H9 (cell line): ENCODE measurements at regions not wholly inside any gene's neighbourhood (a gene's known extent, or its start where the extent isn't known, plus 50 kb on each side); places are given as distances from the start of the nearest gene placed in this dataset.

Experiments used
- DNase-seq: peaks from one replicate; pipeline ENCODE4 v3.0.0-alpha.2; 2017
- H2AFZ ChIP-seq: one replicate; pipeline ENCODE4 v1.6.1; 2013; ENCODE audit warnings: mild to moderate bottlenecking, low read length, control low read depth, moderate library complexity
- H2AK5ac ChIP-seq: 2 replicates; pipeline ENCODE4 v1.6.1; 2013; ENCODE audit warnings: low read length, control low read depth, mixed read lengths; ENCODE audit not compliant: insufficient read length
- H2BK120ac ChIP-seq: one replicate; pipeline ENCODE4 v1.6.1; 2013; ENCODE audit warnings: low read depth, mild to moderate bottlenecking, low read length, control low read depth, inconsistent platforms; ENCODE audit not compliant: poor library complexity, severe bottlenecking
- H2BK12ac ChIP-seq: 2 replicates; pipeline ENCODE4 v1.6.1; 2013; ENCODE audit warnings: low read length, control low read depth, mixed read lengths, low read depth; ENCODE audit not compliant: insufficient read length
- H2BK15ac ChIP-seq: 2 replicates; pipeline ENCODE4 v1.6.1; 2013; ENCODE audit warnings: low read depth, low read length, control low read depth
- H2BK20ac ChIP-seq: one replicate; pipeline ENCODE4 v1.6.1; 2013; ENCODE audit warnings: low read depth, mild to moderate bottlenecking, low read length, control low read depth, inconsistent platforms; ENCODE audit not compliant: poor library complexity, severe bottlenecking
- H2BK5ac ChIP-seq: 2 replicates; pipeline ENCODE4 v1.6.1; 2013; ENCODE audit warnings: low read length, control low read depth, mixed read lengths; ENCODE audit not compliant: insufficient read length
- H3K14ac ChIP-seq: 2 replicates; pipeline ENCODE4 v1.6.1; 2013; ENCODE audit warnings: low read length, control low read depth; ENCODE audit not compliant: insufficient read depth
- H3K18ac ChIP-seq: 2 replicates; pipeline ENCODE4 v1.6.1; 2013; ENCODE audit warnings: low read depth, mild to moderate bottlenecking, mixed read lengths, low read length, control low read depth; ENCODE audit not compliant: insufficient read length
- H3K23ac ChIP-seq: 2 replicates; pipeline ENCODE4 v1.6.1; 2013; ENCODE audit warnings: low read length, control low read depth, mixed read lengths, low read depth; ENCODE audit not compliant: insufficient read length
- H3K23me2 ChIP-seq: 2 replicates; pipeline ENCODE4 v1.6.1; 2013; ENCODE audit warnings: low read depth, mild to moderate bottlenecking, mixed read lengths, low read length, control low read depth; ENCODE audit not compliant: insufficient read length, poor library complexity, severe bottlenecking
- H3K27ac ChIP-seq: 2 replicates; pipeline ENCODE4 v1.5.1; 2013; ENCODE audit warnings: low read length, control low read depth, mixed read lengths, low read depth; ENCODE audit not compliant: insufficient read length
- H3K27me3 ChIP-seq: 2 replicates; pipeline ENCODE4 v1.6.1; 2013; ENCODE audit warnings: low read length, control low read depth, inconsistent platforms; ENCODE audit not compliant: insufficient read depth
- H3K4ac ChIP-seq: 2 replicates; pipeline ENCODE4 v1.6.1; 2013; ENCODE audit warnings: low read depth, mild to moderate bottlenecking, control low read depth, inconsistent platforms, low read length, moderate library complexity
- H3K4me1 ChIP-seq: 2 replicates; pipeline ENCODE4 v1.6.1; 2013; ENCODE audit warnings: low read length, control low read depth, inconsistent platforms; ENCODE audit not compliant: insufficient read depth
- H3K4me2 ChIP-seq: 2 replicates; pipeline ENCODE4 v1.6.1; 2013; ENCODE audit warnings: low read length, control low read depth, mixed read lengths; ENCODE audit not compliant: insufficient read length, insufficient read depth
- H3K56ac ChIP-seq: 2 replicates; pipeline ENCODE4 v1.6.1; 2013; ENCODE audit warnings: low read depth, mild to moderate bottlenecking, mixed read lengths, low read length, control low read depth; ENCODE audit not compliant: insufficient read length
- H3K79me1 ChIP-seq: 2 replicates; pipeline ENCODE4 v1.6.1; 2013; ENCODE audit warnings: low read depth, mild to moderate bottlenecking, moderate library complexity, low read length, control low read depth, inconsistent platforms; ENCODE audit not compliant: insufficient read depth, poor library complexity, severe bottlenecking
- H3K79me2 ChIP-seq: 2 replicates; pipeline ENCODE4 v1.6.1; 2013; ENCODE audit warnings: low read length, control low read depth, inconsistent platforms; ENCODE audit not compliant: insufficient read depth
- H3K9ac ChIP-seq: 2 replicates; pipeline ENCODE4 v1.6.1; 2013; ENCODE audit warnings: low read length, control low read depth, mixed read lengths; ENCODE audit not compliant: insufficient read length; ENCODE audit errors: extremely low read depth
- H3K9me3 ChIP-seq: one replicate; pipeline ENCODE4 v1.6.1; 2013; ENCODE audit warnings: low read depth, low read length, inconsistent platforms; ENCODE audit not compliant: control insufficient read depth
- H3T11ph ChIP-seq: one replicate; pipeline ENCODE4 v1.6.1; 2013; ENCODE audit warnings: mild to moderate bottlenecking, low read length, control low read depth, inconsistent platforms
- H4K20me1 ChIP-seq: one replicate; pipeline ENCODE4 v1.6.1; 2013; ENCODE audit not compliant: control insufficient read depth, insufficient read length, insufficient read depth
- H4K5ac ChIP-seq: 2 replicates; pipeline ENCODE4 v1.6.1; 2013; ENCODE audit warnings: low read depth, mild to moderate bottlenecking, mixed read lengths, low read length, control low read depth; ENCODE audit not compliant: insufficient read length
- H4K8ac ChIP-seq: replicated peaks from 2 replicates; pipeline ENCODE4 v1.6.1; 2013; ENCODE audit warnings: low read length, control low read depth, mixed read lengths, low read depth; ENCODE audit not compliant: insufficient read length
- H4K91ac ChIP-seq: 2 replicates; pipeline ENCODE4 v1.6.1; 2013; ENCODE audit warnings: low read depth, mild to moderate bottlenecking, moderate library complexity, mixed read lengths, low read length, control low read depth; ENCODE audit not compliant: insufficient read length
- H3K27ac Mint-ChIP-seq, 3 experiments: 2 replicates in 2 of 3; 3 replicates in 1 of 3; pipeline ENCODE4 v1.8.0; 2020 to 2021; ENCODE audit warnings: mixed read lengths in 3 of 3, mild to moderate bottlenecking in 1 of 3, moderate library complexity in 1 of 3
- H3K27me3 Mint-ChIP-seq: 2 replicates; pipeline ENCODE4 v1.8.0; 2021; ENCODE audit warnings: low read depth, mild to moderate bottlenecking, moderate library complexity, mixed read lengths
- H3K36me3 Mint-ChIP-seq, 3 experiments: 2 replicates in 2 of 3; 3 replicates in 1 of 3; pipeline ENCODE4 v1.8.0; 2020 to 2021; ENCODE audit warnings: low read depth in 3 of 3, mixed read lengths in 3 of 3; ENCODE audit not compliant: insufficient read depth in 1 of 3
- H3K4me1 Mint-ChIP-seq, 2 experiments: 2 replicates each; pipeline ENCODE4 v1.8.0; 2020; ENCODE audit warnings: mixed read lengths in 2 of 2
- H3K4me3 Mint-ChIP-seq, 2 experiments: 2 replicates in 1 of 2; 3 replicates in 1 of 2; pipeline ENCODE4 v1.8.0; 2020 to 2021; ENCODE audit warnings: mild to moderate bottlenecking in 2 of 2, mixed read lengths in 2 of 2, moderate library complexity in 1 of 2
- H3K9me3 Mint-ChIP-seq, 2 experiments: 2 replicates in 1 of 2; 3 replicates in 1 of 2; pipeline ENCODE4 v1.8.0; 2020; ENCODE audit warnings: mild to moderate bottlenecking in 2 of 2, mixed read lengths in 2 of 2, moderate library complexity in 1 of 2
- CTCF ChIP-seq: fragments of 200-600 bp; sonication (generic); conservative IDR thresholded peaks from 3 replicates; pipeline ENCODE4 v1.8.0; 2021; ENCODE audit warnings: antibody characterized with exemption, mild to moderate bottlenecking

DNA sequence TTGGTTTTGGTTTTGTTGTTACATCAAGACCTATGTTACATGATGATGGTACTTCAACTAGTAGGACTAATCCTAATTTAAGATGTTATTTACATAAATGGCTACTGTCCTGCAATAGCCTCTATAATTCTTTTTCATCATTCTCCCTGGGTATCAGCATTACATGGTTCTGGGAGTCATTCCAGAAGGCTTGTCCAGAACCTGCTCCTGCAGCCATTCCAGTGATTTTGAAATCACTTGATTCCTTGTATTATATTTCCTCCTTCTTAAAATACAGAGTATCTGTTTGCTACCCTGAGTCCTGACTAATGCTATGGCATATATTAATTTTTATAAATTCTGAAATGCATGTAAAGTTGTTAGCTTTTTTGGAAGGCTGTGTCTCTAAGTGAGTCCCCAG, 400.5 kb upstream of the MEIS1 start:
- no peaks in the 10 kb centered on the region for H3K23me2 ChIP-seq
- H3K4me1 Mint-ChIP-seq: no peaks in the 10 kb centered on the region; a peak in 1 of 4 replicates
- H3K18ac ChIP-seq: no peak overlapping the region
- DNase-seq: no peak
- H4K8ac ChIP-seq: no peak overlapping the region
- no peak overlapping the region for H4K91ac ChIP-seq
- H3K9me3 ChIP-seq: no peaks in the 10 kb centered on the region
- H3K4me2 ChIP-seq: no peak overlapping the region
- no peak overlapping the region for H3K14ac ChIP-seq
- H3K4me1 ChIP-seq: no peaks in the 10 kb centered on the region
- no peak for TF ChIP-seq CTCF
- H2AFZ ChIP-seq: no peak overlapping the region
- H4K20me1 ChIP-seq: no peaks in the 10 kb centered on the region
- H2BK20ac ChIP-seq: no peak overlapping the region
- H3K4me3 Mint-ChIP-seq: no peak overlapping the region
- H3K79me2 ChIP-seq: no peaks in the 10 kb centered on the region
- H3T11ph ChIP-seq: no peak overlapping the region
- H3K4ac ChIP-seq: no peak overlapping the region
- no peak overlapping the region for H3K56ac ChIP-seq
- H3K79me1 ChIP-seq: no peaks in the 10 kb centered on the region
- H3K9ac ChIP-seq: no peak overlapping the region
- no peaks in the 10 kb centered on the region for H3K36me3 Mint-ChIP-seq
- H3K27me3 ChIP-seq: no peaks in the 10 kb centered on the region
- no peak overlapping the region for H2BK15ac ChIP-seq
- no peaks in the 10 kb centered on the region for H3K27me3 Mint-ChIP-seq
- no peak overlapping the region for H2BK12ac ChIP-seq
- no peak overlapping the region for H2BK120ac ChIP-seq
- no peak overlapping the region for H3K27ac Mint-ChIP-seq
- no peak overlapping the region for H2BK5ac ChIP-seq
- no peak overlapping the region for H4K5ac ChIP-seq
- no peak overlapping the region for H3K27ac ChIP-seq
- no peaks in the 10 kb centered on the region for H3K9me3 Mint-ChIP-seq
- H3K23ac ChIP-seq: no peak overlapping the region
- H2AK5ac ChIP-seq: no peak overlapping the region
